Thyroid gland (tissue), 4 donors: ENCODE measurements at regions not wholly inside any gene's neighbourhood (a gene's known extent, or its start where the extent isn't known, plus 50 kb on each side); places are given as distances from the start of the nearest gene placed in this dataset.

ENCODE experiments used
- DNase-seq, 2 donors: peaks; one replicate each; pipeline ENCODE4 v3.0.0-alpha.2; 2019
- H3K27ac ChIP-seq, 3 donors: fragments of 200-600 bp; sonication (generic); 1 replicate in 2 of 3; 2 replicates in 1 of 3; pipeline ENCODE4 v1.5.1; 2016 to 2019; ENCODE audit warnings: mild to moderate bottlenecking in 1 of 3, moderate library complexity in 1 of 3
- H3K27me3 ChIP-seq: fragments of 200-600 bp; sonication (generic); one replicate; pipeline ENCODE4 v1.5.1; 2019
- H3K36me3 ChIP-seq, 2 donors: fragments of 200-600 bp; sonication (generic); one replicate each; pipeline ENCODE4 v1.5.1; 2016 to 2019
- H3K4me1 ChIP-seq, 2 donors: fragments of 200-600 bp; sonication (generic); one replicate each; pipeline ENCODE4 v1.5.1; 2017 to 2019
- H3K4me3 ChIP-seq, 3 donors: fragments of 200-600 bp; sonication (generic); replicated peaks in 1 of 3; 1 replicate in 2 of 3; 2 replicates in 1 of 3; pipeline ENCODE4 v1.5.1; 2016; ENCODE audit warnings: mild to moderate bottlenecking in 1 of 3
- H3K9me3 ChIP-seq: fragments of 200-600 bp; sonication (generic); one replicate; pipeline ENCODE4 v1.5.1; 2017
- CTCF ChIP-seq, 6 experiments: fragments of 200-600 bp in 3 of 6; fragments of 450-650 bp in 3 of 6; sonication (generic) in 3 of 6; IDR thresholded peaks; one replicate each; pipeline ENCODE4 v1.5.1; 2016 to 2019; ENCODE audit warnings: antibody characterized with exemption in 6 of 6, mild to moderate bottlenecking in 2 of 6, inconsistent platforms in 1 of 6, moderate library complexity in 1 of 6
- POLR2A ChIP-seq, 2 donors: fragments of 450-650 bp; IDR thresholded peaks; one replicate each; pipeline ENCODE4 v1.6.1; 2017; ENCODE audit warnings: antibody characterized with exemption in 2 of 2, mild to moderate bottlenecking in 2 of 2, moderate library complexity in 1 of 2
- WGBS, 2 donors: methylation state at CpG; one replicate each; pipeline ENCODE4 v1.1.5; 2017; 5-methylcytosine and 5-hydroxymethylcytosine counted together
- intact Hi-C: fragments of 100-400 bp; cut with DNase I; formaldehyde crosslinking; loops from one replicate; pipeline ENCODE4 v1.15.1; 2023

GRCh38 chr6:84390851-84391250 is 163.4 kb upstream of the CEP162 start:
- TF ChIP-seq CTCF (IDR thresholded peaks at IDR 0.05) (no peak), POLR2A (IDR thresholded peaks at IDR 0.05) (no peak)
- no peaks in the 10 kb centered on the region for H3K4me1 ChIP-seq
- no peak overlapping the region for H3K4me3 ChIP-seq
- H3K27me3 ChIP-seq = no peaks in the 10 kb centered on the region
- no peak for DNase-seq
- H3K36me3 ChIP-seq = no peaks in the 10 kb centered on the region
- 71 to 72% methylated on average over 2 of the region's 2 CpGs for WGBS, 2 donors
- intact Hi-C loops = no loop called here
- H3K9me3 ChIP-seq = no peaks in the 10 kb centered on the region
- no peak overlapping the region for H3K27ac ChIP-seq

GRCh38 chr6:84390334-84390733 is 162.9 kb upstream of the CEP162 start:
- H3K9me3 ChIP-seq = no peaks in the 10 kb centered on the region
- 58% methylated on average over 2 of the region's 2 CpGs for WGBS, 2 donors
- no peaks in the 10 kb centered on the region for H3K36me3 ChIP-seq
- H3K27ac ChIP-seq = no peak overlapping the region
- no peaks in the 10 kb centered on the region for H3K27me3 ChIP-seq
- TF ChIP-seq CTCF (IDR thresholded peaks at IDR 0.05) (no peak), POLR2A (IDR thresholded peaks at IDR 0.05) (no peak)
- intact Hi-C loops = no loop called here
- DNase-seq = no peak
- no peaks in the 10 kb centered on the region for H3K4me1 ChIP-seq
- no peak overlapping the region for H3K4me3 ChIP-seq

GRCh38 chr6:84379142-84379541 is 151.7 kb upstream of the CEP162 start:
- Histone ChIP-seq H3K4me1 (no peaks in the 10 kb centered on the region), H3K4me3 (no peak overlapping the region), H3K36me3 (no peaks in the 10 kb centered on the region), H3K27me3 (no peaks in the 10 kb centered on the region), H3K9me3 (no peaks in the 10 kb centered on the region), H3K27ac (no peak overlapping the region)
- TF ChIP-seq CTCF (IDR thresholded peaks at IDR 0.05) = no peak
- TF ChIP-seq POLR2A (IDR thresholded peaks at IDR 0.05) = no peak
- intact Hi-C loops = no loop called here
- WGBS, 2 donors = 88 to 89% methylated on average over 3 of the region's 3 CpGs
- DNase-seq = no peak

GRCh38 chr6:84372290-84372689 is 144.8 kb upstream of the CEP162 start:
- H3K4me3 ChIP-seq = no peak overlapping the region
- intact Hi-C loops = no loop called here
- no peak overlapping the region for H3K27ac ChIP-seq

GRCh38 chr6:84371681-84372080 is 144.2 kb upstream of the CEP162 start:
- no peak overlapping the region for H3K4me3 ChIP-seq
- no peaks in the 10 kb centered on the region for H3K36me3 ChIP-seq
- H3K27me3 ChIP-seq = no peaks in the 10 kb centered on the region
- intact Hi-C loops = no loop called here
- TF ChIP-seq CTCF (IDR thresholded peaks at IDR 0.05) = no peak
- no peak for TF ChIP-seq POLR2A (IDR thresholded peaks at IDR 0.05)
- 83 to 86% methylated on average over 4 of the region's 4 CpGs for WGBS, 2 donors
- DNase-seq = no peak
- no peak overlapping the region for H3K27ac ChIP-seq
- H3K9me3 ChIP-seq = no peaks in the 10 kb centered on the region
- no peaks in the 10 kb centered on the region for H3K4me1 ChIP-seq

More at GRCh38 chr6:84372290-84372689, 144.8 kb upstream of the CEP162 start:
- Histone ChIP-seq H3K4me1 (no peaks in the 10 kb centered on the region), H3K27me3 (no peaks in the 10 kb centered on the region), H3K36me3 (no peaks in the 10 kb centered on the region), H3K9me3 (no peaks in the 10 kb centered on the region)
- no peak for TF ChIP-seq POLR2A (IDR thresholded peaks at IDR 0.05)
- TF ChIP-seq CTCF (IDR thresholded peaks at IDR 0.05) = no peak
- no peak for DNase-seq
- 85 to 90% methylated on average over 2 of the region's 2 CpGs for WGBS, 2 donors
